HG03025 (cell line): ENCODE measurements at regions not wholly inside any gene's neighbourhood (a gene's known extent, or its start where the extent isn't known, plus 50 kb on each side); places are given as distances from the start of the nearest gene placed in this dataset.

Experiments used
- ATAC-seq: cut with Tn5 transposase; IDR thresholded peaks from one replicate; pipeline ENCODE4 v1.9.1; 2021; ENCODE audit warnings: mild to moderate bottlenecking, moderate library complexity; ENCODE audit not compliant: unreplicated experiment, low FRiP score

- ATAC-seq, result no peak
Observed at GRCh38 chr12:127509066-127509778, 757.7 kb upstream of the TMEM132C start.

- ATAC-seq, result no peak
Observed at GRCh38 chr12:127515941-127516340, 751.0 kb upstream of the TMEM132C start.

DNA sequence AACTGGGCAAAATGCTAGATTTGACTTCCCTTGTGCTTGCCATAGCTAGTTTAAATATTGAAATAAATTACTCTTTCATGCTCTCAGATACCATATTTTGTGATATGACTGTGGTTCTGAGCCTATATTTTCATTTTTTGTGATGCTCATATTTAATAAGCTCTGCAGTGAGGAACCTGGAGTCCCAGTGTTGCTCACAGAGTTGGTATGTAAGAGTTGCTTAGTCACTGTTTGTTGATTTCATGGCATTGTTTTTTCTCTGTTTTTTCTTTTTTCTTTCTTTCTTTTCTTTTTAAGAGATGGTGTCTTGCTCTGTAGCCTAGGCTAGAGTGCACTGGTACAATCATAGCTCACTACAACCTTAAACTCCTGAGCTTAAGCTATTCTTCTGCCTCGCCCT, 750.5 kb upstream of the TMEM132C start:
- ATAC-seq, result no peak

GRCh38 chr12:127519779-127520178, 747.2 kb upstream of the TMEM132C start:
- ATAC-seq, result no peak

- ATAC-seq, result no peak
Observed at GRCh38 chr12:127526925-127527324, 740.0 kb upstream of the TMEM132C start.

DNA sequence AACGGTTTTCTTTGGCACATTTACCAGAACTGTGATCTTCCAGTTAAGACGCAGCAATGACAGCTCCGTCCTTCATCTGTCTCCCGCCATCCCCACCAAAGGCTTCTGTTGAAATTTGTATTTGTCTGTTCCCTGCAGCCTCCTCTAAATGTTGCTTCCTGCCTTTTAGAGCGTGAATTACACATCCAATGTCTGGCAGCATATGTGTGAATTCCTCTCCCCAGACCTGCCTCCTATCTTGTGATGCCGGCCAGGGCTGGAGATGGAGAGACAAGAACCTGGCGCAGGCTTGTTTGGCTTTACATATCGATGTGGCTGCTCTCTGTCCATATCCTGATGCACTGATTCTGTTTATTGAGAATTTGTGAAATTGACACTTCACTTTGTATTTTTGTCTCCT, 738.4 kb upstream of the TMEM132C start:
- ATAC-seq, result no peak

GRCh38 chr12:127531542-127531941, 735.4 kb upstream of the TMEM132C start:
- no peak for ATAC-seq

DNA sequence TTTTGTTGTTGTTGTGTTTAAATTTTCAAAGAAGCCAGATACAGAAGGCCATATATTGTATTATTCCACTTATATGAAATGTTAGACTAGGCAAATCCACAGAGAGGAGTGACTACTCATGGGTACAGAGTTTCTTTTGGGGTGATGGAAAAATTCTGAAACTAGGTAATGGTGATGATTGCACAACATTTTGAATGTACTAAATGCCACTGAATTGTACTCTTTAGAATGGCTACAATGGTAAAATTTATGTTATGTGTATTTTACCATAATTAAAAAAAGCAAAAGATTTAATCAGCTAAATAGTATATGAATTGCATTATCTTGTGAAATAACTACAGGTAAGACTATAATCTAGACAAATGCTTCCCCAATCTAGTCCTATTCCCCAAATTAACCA, 733.6 kb upstream of the TMEM132C start:
- no peak for ATAC-seq

DNA sequence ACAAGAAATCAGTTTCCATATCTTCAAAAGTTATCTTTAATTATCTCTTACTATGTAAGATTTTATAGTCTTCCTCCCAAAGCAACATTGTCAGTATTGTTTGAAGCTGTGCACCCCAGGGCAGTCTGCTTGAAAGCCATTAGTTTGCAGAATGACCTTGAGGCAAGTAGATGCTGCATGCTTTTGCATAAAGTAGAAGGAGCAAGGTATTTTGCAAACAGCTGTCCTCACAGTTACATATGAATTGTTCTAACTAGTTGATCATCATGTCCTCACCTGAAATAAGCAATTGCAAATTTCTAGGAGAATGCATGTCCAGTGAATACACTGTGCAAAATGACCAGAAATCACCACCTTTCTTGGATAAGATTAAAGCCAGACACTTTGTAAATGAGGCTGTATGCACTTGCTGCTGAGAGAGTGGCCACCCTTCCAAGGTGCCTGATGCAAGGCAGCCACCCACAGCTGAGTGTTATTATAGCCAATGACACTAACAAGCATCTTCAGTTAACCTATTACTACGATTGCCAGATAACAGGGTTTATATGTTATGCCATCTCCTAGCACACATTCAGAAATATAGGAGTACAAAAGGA, 730.0 kb upstream of the TMEM132C start:
- no peak for ATAC-seq

DNA sequence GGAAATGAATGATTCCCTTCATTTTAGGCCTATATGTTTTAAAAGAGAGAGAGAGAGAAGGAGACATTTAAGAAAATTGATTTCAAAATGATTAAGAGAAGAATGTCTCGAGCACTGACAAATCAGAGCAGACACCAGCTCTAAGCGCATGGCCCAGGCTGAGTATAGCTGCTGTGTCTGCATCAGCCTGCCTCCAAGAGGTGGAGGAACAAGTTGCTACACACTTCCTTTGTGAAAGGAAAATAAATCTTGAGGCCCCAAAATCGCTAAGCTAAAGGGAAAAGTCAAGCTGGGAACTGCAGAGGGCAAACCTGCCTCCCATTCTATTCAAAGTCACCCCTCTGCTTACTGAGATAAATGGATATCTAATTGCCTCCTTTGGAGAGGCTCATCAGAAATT, 728.7 kb upstream of the TMEM132C start:
- ATAC-seq, result no peak

GRCh38 chr12:127539226-127539858, 727.6 kb upstream of the TMEM132C start:
- no peak for ATAC-seq

GRCh38 chr12:127542391-127542790, 724.6 kb upstream of the TMEM132C start:
- no peak for ATAC-seq

GRCh38 chr12:127542931-127543330, 724.0 kb upstream of the TMEM132C start:
- no peak for ATAC-seq

DNA sequence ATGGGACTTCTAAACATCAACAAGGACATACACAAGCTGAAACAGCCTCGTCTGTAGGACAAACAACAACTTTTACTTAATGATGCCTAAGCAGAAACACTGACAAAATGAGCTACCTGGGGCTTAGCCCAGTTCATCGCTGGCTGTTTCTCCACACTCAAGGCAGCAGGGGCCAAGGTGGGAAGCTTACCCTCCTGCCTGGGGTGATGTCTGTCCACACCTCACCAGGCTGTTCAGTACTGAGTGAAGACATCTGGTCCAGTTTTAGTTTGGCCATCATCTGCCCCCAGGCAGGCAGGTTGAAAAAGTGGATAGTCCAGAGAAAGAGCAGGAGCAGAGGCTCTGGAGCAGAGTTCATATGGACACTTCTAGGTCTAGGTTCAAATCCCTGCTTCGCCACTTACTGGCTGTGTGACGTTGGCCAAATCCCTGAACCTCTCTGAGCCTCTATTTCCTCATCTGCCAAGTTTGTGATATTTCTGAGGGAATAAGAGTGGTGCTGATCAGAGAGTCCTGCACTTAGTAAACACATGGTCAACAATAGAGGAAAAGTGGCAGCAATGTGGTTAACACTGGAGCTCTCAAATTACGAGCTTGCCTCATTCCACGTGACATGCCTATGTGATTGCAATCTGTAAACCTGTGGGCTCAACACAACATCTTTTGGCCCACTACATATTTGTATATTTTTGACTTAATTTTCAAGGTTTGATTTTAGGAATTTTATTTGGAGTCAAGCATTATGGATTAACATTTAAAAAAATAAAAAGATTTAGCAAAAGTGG, 720.1 kb upstream of the TMEM132C start:
- ATAC-seq, result no peak

DNA sequence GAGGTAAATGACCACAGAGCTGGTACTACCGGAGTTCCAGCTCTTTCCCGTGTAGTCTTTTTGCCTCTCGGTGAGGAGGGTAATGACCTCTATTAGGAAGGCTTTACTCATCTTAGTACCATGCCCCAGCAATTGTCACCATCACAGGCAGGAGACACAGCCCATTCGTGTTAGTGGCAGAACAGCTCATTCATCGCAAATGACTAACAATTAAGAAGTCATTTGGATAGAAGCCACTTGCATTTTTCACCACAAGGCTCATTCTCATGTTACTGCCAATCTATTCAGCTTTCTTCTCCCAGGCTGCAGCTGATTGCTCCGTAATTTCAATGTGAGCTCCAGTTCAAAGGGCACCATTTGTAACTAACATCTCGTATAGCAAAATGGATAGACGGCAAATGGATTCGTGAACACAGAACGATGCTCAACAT, 718.8 kb upstream of the TMEM132C start:
- ATAC-seq, result no peak

DNA sequence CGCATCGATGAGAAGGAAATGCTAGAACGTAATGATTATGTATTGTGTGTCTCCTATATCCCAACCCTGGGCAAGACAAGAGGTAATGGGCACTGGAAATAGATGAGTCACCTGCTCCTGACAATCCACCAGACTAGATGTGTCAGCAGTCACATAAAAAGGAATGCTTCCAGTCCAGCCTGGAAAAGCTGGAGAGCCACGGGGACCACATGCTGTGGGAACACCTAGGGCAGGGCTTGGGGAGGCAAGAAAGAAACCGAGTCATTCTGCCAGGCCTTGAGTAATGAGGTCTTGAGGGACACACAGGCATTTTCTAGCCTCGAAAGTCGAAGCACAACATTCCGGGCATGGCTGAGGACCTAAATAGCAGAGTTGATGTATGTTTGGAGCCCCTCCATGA, 716.7 kb upstream of the TMEM132C start:
- no peak for ATAC-seq

DNA sequence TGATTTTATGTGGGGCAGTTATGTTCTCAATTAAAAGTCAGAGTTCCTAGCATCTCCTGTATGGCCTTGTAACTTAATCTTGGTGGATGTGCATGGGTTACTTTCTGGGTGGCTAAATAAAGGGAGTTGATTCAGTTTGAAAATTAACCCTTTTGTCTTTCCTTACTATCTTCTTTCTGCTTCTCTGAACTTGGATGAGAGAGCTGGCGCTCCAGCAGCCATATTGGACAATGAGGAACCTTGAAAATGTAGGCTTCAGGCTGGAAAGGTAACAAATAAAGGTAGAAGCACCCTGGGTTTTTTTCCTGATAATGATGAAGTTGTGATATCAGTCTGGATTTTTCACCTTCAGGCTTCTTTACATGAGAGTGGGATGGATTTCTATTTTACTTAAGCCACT, 714.1 kb upstream of the TMEM132C start:
- no peak for ATAC-seq

DNA sequence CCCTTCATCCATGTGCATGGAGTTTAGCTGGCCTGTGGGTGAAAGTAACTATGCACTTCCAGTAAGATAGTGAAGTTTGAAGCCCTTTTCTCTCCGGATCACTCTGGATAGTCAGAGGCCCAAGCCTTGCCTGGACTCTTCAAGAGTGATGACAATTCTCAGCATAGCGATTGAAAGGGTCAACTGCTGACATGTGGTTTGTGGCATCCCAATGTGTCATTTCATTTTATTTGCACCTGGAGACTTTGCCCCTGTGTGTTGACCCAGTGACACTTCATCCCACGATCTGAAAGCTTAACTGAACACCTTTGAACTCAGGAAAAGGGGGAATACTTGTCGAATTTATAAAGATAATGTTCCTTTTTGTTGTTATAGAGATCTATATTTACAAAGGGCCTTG, 711.9 kb upstream of the TMEM132C start:
- no peak for ATAC-seq

DNA sequence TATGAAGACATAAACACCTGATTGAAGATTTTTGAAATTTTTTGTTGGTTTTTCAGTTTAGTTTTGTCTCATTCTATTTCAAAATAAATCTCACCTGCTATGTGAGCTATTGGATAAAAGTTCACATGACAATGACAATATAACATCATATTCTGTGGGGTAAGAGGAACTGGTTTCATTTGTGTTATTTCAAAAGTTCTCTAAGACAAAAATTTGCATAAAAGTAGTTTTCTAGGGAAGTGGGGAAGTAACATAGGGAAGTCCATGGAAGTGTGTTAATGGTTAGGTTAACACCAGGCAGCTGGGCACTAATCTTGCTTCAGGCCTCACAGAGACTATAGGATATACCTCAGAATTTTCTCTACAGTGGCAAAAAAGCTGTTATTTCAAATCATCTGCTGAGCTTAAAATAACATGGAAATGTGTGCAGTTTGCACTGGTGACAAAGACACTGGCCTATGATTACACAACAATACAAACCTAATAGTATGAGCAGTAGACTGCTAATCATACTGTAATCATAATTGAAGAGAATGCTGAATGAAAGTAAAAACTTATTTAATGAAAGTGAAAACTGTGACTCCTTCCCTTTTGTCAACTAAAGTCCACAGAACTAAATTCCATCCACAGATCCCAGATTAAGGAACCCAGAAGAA, 710.6 kb upstream of the TMEM132C start:
- no peak for ATAC-seq

- no peak for ATAC-seq
Observed at GRCh38 chr12:127558361-127558760, 708.6 kb upstream of the TMEM132C start.
